B cell (primary cell): ENCODE measurements at regions not wholly inside any gene's neighbourhood (a gene's known extent, or its start where the extent isn't known, plus 50 kb on each side); places are given as distances from the start of the nearest gene placed in this dataset.

Experiments used
- ATAC-seq: fragments of 200-7000 bp; cut with Tn5 transposase; one replicate; pipeline ENCODE4 v1.10.0; 2021; ENCODE audit warnings: low read depth, mild to moderate bottlenecking, moderate number of reproducible peaks, moderate library complexity
- CTCF ChIA-PET: fragments of 350-600 bp; sonication (Branson Sonifier 250); formaldehyde crosslinking; loops from one replicate; lab custom pipeline; 2021; ENCODE audit warnings: antibody characterized with exemption, inconsistent platforms; lab: Charles Lee
- POLR2A ChIA-PET: fragments of 350-600 bp; sonication (Branson Sonifier 250); formaldehyde crosslinking; loops from one replicate; lab custom pipeline; 2021; ENCODE audit warnings: antibody characterized with exemption; lab: Charles Lee
- DNase-seq: peaks from one replicate; pipeline ENCODE4 v3.0.0; 2013
- H2AFZ ChIP-seq: 2 replicates; pipeline ENCODE4 v1.6.1; 2012; ENCODE audit warnings: mild to moderate bottlenecking, low read depth, low read length; ENCODE audit not compliant: insufficient read depth, poor library complexity, severe bottlenecking
- H3K27ac ChIP-seq, 2 donors: 1 replicate in 1 of 2; 2 replicates in 1 of 2; pipeline ENCODE4 v1.5.1; 2012 to 2013; ENCODE audit warnings: low read length in 2 of 2, mild to moderate bottlenecking in 2 of 2, moderate library complexity in 1 of 2
- H3K27me3 ChIP-seq, 4 experiments: fragments of 200-600 bp in 1 of 4; sonication (generic) in 1 of 4; replicated peaks in 1 of 4; 1 replicate in 2 of 4; 2 replicates in 2 of 4; pipeline versions ENCODE4 v1.6.1 to v1.7.0; 2013 to 2016; ENCODE audit warnings: low read length in 3 of 4, mild to moderate bottlenecking in 2 of 4, mixed read lengths in 1 of 4, moderate library complexity in 1 of 4; ENCODE audit not compliant: insufficient read depth in 4 of 4, control insufficient read depth in 3 of 4; ENCODE audit errors: control extremely low read depth in 1 of 4
- H3K36me3 ChIP-seq, 2 experiments: replicated peaks in 1 of 2; 1 replicate in 1 of 2; 2 replicates in 1 of 2; pipeline versions ENCODE4 v1.6.1 to v1.7.1; 2013; ENCODE audit warnings: low read length in 1 of 2; ENCODE audit not compliant: insufficient read depth in 2 of 2, control insufficient read depth in 1 of 2; ENCODE audit errors: control extremely low read depth in 1 of 2, extremely low read depth in 1 of 2
- H3K4me1 ChIP-seq, 2 donors: fragments of 200-600 bp in 1 of 2; sonication (generic) in 1 of 2; 1 replicate in 1 of 2; 2 replicates in 1 of 2; pipeline versions ENCODE4 v1.5.1 to v1.6.1; 2013 to 2017; ENCODE audit warnings: low read length in 2 of 2; ENCODE audit not compliant: control insufficient read depth in 2 of 2, insufficient read depth in 2 of 2
- H3K4me2 ChIP-seq: replicated peaks from 2 replicates; pipeline ENCODE3; 2012; ENCODE audit warnings: mild to moderate bottlenecking, low read depth, low read length; ENCODE audit not compliant: poor library complexity, severe bottlenecking
- H3K4me3 ChIP-seq, 5 experiments: fragments of 200-600 bp in 1 of 5; sonication (generic) in 1 of 5; 1 replicate in 3 of 5; 2 replicates in 2 of 5; pipeline versions ENCODE4 v1.5.1 to v1.7.0; 2011 to 2016; ENCODE audit warnings: low read length in 4 of 5, mild to moderate bottlenecking in 4 of 5, low read depth in 2 of 5, control low read depth in 1 of 5, moderate library complexity in 1 of 5; ENCODE audit not compliant: insufficient read depth in 1 of 5; ENCODE audit errors: control extremely low read depth in 1 of 5, extremely low read depth in 1 of 5
- H3K79me2 ChIP-seq: fragments of 200-600 bp; sonication (generic); one replicate; pipeline ENCODE4 v1.6.0; 2016; ENCODE audit warnings: low read length; ENCODE audit not compliant: control insufficient read depth, insufficient read depth
- H3K9ac ChIP-seq: fragments of 200-600 bp; sonication (generic); 2 replicates; pipeline ENCODE4 v1.6.1; 2017; ENCODE audit warnings: mild to moderate bottlenecking, low read length, moderate library complexity
- H3K9me3 ChIP-seq, 3 donors: one replicate each; pipeline versions ENCODE4 v1.6.1 to v1.7.1; 2013; ENCODE audit warnings: low read length in 2 of 3; ENCODE audit not compliant: control insufficient read depth in 2 of 3, insufficient read depth in 1 of 3; ENCODE audit errors: control extremely low read depth in 1 of 3
- H4K20me1 ChIP-seq: 2 replicates; pipeline ENCODE4 v1.6.0; 2012; ENCODE audit warnings: mild to moderate bottlenecking, low read length; ENCODE audit not compliant: insufficient read depth, control insufficient read depth, poor library complexity, severe bottlenecking
- H3K27ac Mint-ChIP-seq: one replicate; pipeline ENCODE4 v1.8.0; 2021; ENCODE audit warnings: mixed read lengths
- H3K27me3 Mint-ChIP-seq: one replicate; pipeline ENCODE4 v1.8.0; 2021; ENCODE audit warnings: mixed read lengths
- H3K4me1 Mint-ChIP-seq: one replicate; pipeline ENCODE4 v1.8.0; 2021; ENCODE audit warnings: mixed read lengths
- H3K4me3 Mint-ChIP-seq: one replicate; pipeline ENCODE4 v1.8.0; 2021; ENCODE audit warnings: mixed read lengths
- H3K9me3 Mint-ChIP-seq: one replicate; pipeline ENCODE4 v1.8.0; 2022; ENCODE audit warnings: mixed read lengths; ENCODE audit not compliant: insufficient read depth
- EZH2 ChIP-seq: IDR thresholded peaks from 2 replicates; pipeline ENCODE4 v1.6.1; 2012; ENCODE audit warnings: borderline replicate concordance, low read depth, mild to moderate bottlenecking, moderate library complexity, low read length; ENCODE audit not compliant: insufficient read depth, poor library complexity, severe bottlenecking
- WGBS: methylation state at CpG from one replicate; pipeline ENCODE4 v1.1.5; 2013; ENCODE audit warnings: missing lambda C conversion rate; ENCODE audit not compliant: insufficient coverage; 5-methylcytosine and 5-hydroxymethylcytosine counted together
- intact Hi-C: fragments of 100-400 bp; cut with micrococcal nuclease; formaldehyde crosslinking; loops from one replicate; pipeline ENCODE4 v1.10.0; 2022
- TF ChIP-seq, protein P1 (sequence below): fragments of 200-600 bp; IDR thresholded peaks from one replicate; pipeline ENCODE4 v1.8.0; 2022; ENCODE audit warnings: antibody characterized with exemption, mild to moderate bottlenecking

DNA sequence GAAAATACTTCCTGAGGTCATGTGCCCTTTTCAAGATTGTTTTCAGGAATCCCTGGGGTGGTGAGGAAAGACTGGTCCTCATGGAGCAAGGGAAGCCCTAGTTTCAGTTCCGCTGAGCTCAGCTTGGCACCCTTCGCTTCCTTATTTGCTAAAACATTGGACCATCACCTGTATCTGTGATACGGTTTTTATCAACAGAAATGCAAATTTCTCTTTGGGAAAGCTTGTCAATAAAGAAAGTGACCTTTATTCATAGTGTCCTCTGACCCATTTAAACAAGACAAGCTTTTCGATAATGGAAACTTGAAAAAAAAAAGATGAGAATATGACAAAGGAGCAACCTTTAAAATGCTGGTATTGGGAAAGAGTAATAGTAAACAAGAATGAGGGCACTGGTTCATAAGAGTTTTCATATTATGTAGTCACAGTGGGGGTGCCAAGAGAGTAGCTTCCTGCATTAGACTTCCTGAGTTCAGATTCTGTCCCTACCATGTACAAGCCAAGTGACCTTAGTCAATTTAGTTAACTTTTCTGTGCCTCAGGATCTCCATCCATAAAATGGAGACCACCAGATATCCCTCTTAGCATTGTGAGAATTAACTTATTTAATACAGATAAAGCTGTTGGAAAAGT is 57.0 kb upstream of the RAI2 start:
- intact Hi-C loops = no loop called here
- WGBS = no CpG with 5 or more reads among the region's 4 CpGs
- ChIA-PET CTCF (no interaction called here), POLR2A (no interaction called here)
- Mint-ChIP-seq H3K27ac (no peak overlapping the region), H3K9me3 (no peaks in the 10 kb centered on the region), H3K4me1 (no peaks in the 10 kb centered on the region), H3K27me3 (no peaks in the 10 kb centered on the region), H3K4me3 (no peak overlapping the region)
- DNase-seq (no peak), ATAC-seq (no peak)
- Histone ChIP-seq H3K27me3 (no peaks in the 10 kb centered on the region), H3K9ac (no peak overlapping the region), H3K4me1 (no peaks in the 10 kb centered on the region), H4K20me1 (no peaks in the 10 kb centered on the region), H3K27ac (no peak overlapping the region), H3K36me3 (no peaks in the 10 kb centered on the region), H3K4me3 (no peak overlapping the region), H3K79me2 (no peaks in the 10 kb centered on the region), H3K4me2 (no peak overlapping the region), H3K9me3 (no peaks in the 10 kb centered on the region), H2AFZ (no peak overlapping the region)
- TF ChIP-seq EZH2 = no peak
- TF ChIP-seq, protein P1, sequence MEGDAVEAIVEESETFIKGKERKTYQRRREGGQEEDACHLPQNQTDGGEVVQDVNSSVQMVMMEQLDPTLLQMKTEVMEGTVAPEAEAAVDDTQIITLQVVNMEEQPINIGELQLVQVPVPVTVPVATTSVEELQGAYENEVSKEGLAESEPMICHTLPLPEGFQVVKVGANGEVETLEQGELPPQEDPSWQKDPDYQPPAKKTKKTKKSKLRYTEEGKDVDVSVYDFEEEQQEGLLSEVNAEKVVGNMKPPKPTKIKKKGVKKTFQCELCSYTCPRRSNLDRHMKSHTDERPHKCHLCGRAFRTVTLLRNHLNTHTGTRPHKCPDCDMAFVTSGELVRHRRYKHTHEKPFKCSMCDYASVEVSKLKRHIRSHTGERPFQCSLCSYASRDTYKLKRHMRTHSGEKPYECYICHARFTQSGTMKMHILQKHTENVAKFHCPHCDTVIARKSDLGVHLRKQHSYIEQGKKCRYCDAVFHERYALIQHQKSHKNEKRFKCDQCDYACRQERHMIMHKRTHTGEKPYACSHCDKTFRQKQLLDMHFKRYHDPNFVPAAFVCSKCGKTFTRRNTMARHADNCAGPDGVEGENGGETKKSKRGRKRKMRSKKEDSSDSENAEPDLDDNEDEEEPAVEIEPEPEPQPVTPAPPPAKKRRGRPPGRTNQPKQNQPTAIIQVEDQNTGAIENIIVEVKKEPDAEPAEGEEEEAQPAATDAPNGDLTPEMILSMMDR = no peak

DNA sequence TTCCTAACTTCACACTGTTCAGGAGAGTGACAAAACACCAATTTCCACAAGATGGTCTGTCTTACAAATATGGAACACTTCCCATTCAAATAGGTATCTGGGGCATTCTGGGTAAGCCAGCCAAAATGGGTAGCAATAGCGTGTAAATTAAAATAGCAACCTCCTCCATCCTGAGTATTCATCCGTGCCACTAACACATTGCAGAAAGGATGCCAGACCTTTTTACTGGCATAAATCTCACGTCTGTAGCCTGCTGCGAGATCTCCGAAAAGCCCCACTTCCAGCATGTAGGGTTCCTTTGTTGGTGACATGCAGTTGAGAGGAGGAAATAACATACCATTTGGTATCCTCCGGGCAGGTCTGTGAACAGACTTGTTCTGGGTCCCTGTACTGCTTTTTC is 52.7 kb upstream of the RAI2 start:
- WGBS = no CpG with 5 or more reads among the region's 6 CpGs
- no peaks in the 10 kb centered on the region for H3K4me1 Mint-ChIP-seq
- Histone ChIP-seq H3K27ac (no peak overlapping the region), H3K4me3 (no peak overlapping the region), H3K79me2 (no peaks in the 10 kb centered on the region), H3K36me3 (no peaks in the 10 kb centered on the region), H3K27me3 (no peaks in the 10 kb centered on the region), H3K4me2 (no peak overlapping the region), H2AFZ (no peak overlapping the region), H3K9ac (no peak overlapping the region), H3K9me3 (no peaks in the 10 kb centered on the region), H4K20me1 (no peaks in the 10 kb centered on the region), H3K4me1 (no peaks in the 10 kb centered on the region)
- no peak for DNase-seq
- no peaks in the 10 kb centered on the region for H3K9me3 Mint-ChIP-seq
- ChIA-PET POLR2A (no interaction called here), CTCF (no interaction called here)
- H3K27me3 Mint-ChIP-seq = no peaks in the 10 kb centered on the region
- no peak for TF ChIP-seq EZH2
- TF ChIP-seq, protein P1 = no peak
- ATAC-seq = no peak
- H3K27ac Mint-ChIP-seq = no peak overlapping the region
- intact Hi-C loops = no loop called here
- H3K4me3 Mint-ChIP-seq = no peak overlapping the region
